ENCODE measurements at regions not wholly inside any gene's neighbourhood (a gene's known extent, or its start where the extent isn't known, plus 50 kb on each side); places are given as distances from the start of the nearest gene placed in this dataset.

DNA sequence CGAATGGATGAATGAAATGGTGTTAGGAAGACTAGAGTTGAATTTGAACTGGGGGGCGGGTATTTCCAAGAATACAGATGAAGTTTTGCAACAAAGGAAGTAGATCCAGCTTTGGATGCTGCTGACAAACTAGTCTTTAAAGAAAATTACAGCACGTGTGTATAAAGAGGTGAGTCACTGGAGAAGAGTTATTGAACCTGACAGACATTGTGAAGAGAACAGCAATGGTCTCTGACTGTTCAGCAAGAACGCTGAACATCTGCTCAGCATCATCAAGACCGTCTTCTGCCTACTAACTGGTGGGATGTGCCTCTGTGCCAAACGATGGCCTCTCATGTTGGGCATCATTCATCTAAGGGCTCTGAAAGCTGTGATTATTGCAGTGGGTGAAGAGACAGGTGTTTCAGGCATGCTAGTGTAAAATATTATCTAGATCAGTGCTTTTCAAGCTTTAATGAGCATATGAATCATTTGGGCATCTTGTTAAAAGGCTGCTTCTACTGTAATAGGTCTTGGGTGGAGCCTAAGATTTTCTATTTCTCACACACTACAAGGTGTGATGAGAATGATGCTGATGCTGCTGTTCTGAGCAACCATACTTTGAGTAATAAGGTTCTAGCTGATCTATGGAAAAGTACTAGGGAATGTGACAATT is 291.3 kb downstream of the PTEN start:
- H3K4me1 ChIP-seq = peaks cover 21% of the 10 kb centered on the region
- H3K9me3 ChIP-seq = no peaks in the 10 kb centered on the region
- H3K27me3 ChIP-seq = no peaks in the 10 kb centered on the region
- TF ChIP-seq, protein P1, sequence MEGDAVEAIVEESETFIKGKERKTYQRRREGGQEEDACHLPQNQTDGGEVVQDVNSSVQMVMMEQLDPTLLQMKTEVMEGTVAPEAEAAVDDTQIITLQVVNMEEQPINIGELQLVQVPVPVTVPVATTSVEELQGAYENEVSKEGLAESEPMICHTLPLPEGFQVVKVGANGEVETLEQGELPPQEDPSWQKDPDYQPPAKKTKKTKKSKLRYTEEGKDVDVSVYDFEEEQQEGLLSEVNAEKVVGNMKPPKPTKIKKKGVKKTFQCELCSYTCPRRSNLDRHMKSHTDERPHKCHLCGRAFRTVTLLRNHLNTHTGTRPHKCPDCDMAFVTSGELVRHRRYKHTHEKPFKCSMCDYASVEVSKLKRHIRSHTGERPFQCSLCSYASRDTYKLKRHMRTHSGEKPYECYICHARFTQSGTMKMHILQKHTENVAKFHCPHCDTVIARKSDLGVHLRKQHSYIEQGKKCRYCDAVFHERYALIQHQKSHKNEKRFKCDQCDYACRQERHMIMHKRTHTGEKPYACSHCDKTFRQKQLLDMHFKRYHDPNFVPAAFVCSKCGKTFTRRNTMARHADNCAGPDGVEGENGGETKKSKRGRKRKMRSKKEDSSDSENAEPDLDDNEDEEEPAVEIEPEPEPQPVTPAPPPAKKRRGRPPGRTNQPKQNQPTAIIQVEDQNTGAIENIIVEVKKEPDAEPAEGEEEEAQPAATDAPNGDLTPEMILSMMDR (IDR thresholded peaks at IDR 0.05; ENCODE audit: low read depth, low read length) = no peak
- no peak overlapping the region for H3K4me3 ChIP-seq (ENCODE audit: low read depth, low read length)
- DNase-seq = no peak
- no peaks in the 10 kb centered on the region for H3K36me3 ChIP-seq

DNA sequence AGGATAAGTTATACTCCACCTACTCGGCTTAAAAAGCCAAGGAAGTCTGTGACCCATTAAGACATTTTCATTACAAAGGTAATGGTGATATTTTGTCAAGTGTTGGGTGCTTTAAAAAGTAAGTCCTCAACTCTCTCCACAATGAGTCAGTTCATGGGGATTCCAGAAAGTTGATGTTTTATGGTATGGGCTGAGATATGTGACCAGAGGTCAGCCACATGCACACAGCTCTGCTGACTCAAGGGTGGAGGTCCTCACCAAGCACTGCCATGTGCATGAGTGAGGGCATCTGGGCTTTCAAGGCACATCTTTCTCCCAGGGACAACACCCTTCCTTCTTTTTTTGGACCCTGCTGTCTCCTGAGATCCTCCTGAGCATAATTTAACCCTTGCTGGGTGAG is 292.9 kb downstream of the PTEN start:
- Histone ChIP-seq H3K9me3 (no peaks in the 10 kb centered on the region), H3K36me3 (no peaks in the 10 kb centered on the region), H3K27me3 (no peaks in the 10 kb centered on the region), H3K4me3 (ENCODE audit: low read depth, low read length) (no peak overlapping the region), H3K4me1 (peaks cover 23% of the 10 kb centered on the region)
- no peak for DNase-seq
- TF ChIP-seq, protein P1 (IDR thresholded peaks at IDR 0.05; ENCODE audit: low read depth, low read length) = no peak

DNA sequence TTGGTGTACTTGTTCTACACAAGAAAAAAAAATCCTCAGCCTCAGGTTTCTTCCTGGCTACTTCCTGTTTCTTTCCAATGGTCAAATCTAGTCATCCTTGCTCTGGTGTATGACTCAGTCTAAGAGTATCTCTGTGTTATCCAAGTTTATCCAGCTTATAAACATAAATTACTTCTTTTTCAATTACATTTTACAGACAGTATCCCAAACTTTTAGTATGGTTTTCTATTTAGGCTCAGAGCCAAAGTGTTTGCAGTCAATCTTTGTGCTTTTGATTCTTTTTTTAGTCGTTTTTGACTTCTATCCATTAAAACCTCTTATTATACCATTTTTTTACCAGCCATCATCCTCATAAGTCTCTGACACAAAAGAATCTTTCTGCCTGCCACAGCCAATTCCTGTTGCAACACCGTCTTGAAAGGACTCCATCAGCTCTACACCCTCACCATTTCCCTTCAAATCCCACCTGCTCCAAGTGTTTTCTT is 294.6 kb downstream of the PTEN start:
- Histone ChIP-seq H3K4me3 (ENCODE audit: low read depth, low read length) (no peak overlapping the region), H3K36me3 (no peaks in the 10 kb centered on the region), H3K4me1 (peaks cover 16% of the 10 kb centered on the region), H3K27me3 (no peaks in the 10 kb centered on the region), H3K9me3 (no peaks in the 10 kb centered on the region)
- DNase-seq = no peak
- TF ChIP-seq, protein P1 (IDR thresholded peaks at IDR 0.05; ENCODE audit: low read depth, low read length) = no peak

DNA sequence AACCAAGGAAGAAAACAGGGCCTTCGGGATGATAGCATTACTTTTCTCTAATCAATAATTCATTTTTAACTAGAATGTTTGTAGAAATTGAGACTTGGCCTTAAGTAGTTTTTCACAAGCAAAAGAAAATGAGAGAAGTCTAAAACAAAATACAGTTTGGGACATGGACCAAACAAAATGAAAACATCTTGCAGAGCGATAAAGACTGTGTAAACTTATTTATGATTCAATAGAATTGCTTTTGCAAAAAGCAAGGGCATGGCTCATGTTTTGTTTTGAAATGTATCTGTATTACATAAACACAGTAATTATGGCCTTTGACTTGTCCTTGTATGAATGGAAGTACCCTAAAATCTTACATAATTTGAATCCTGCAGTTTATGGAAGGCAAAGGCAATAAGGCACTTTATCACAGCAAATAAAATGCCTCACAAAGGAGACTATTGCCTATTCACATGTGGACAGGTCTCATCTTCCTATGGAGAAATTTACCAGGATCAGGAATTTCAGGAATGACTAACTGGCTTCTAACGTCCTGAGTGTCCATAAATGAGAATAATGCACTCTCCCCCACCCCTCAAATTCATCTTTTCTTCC is 295.2 kb downstream of the PTEN start:
- Histone ChIP-seq H3K36me3 (no peaks in the 10 kb centered on the region), H3K27me3 (no peaks in the 10 kb centered on the region), H3K9me3 (no peaks in the 10 kb centered on the region), H3K4me1 (peaks cover 12% of the 10 kb centered on the region), H3K4me3 (ENCODE audit: low read depth, low read length) (no peak overlapping the region)
- TF ChIP-seq, protein P1 (IDR thresholded peaks at IDR 0.05; ENCODE audit: low read depth, low read length) = no peak
- no peak for DNase-seq

DNA sequence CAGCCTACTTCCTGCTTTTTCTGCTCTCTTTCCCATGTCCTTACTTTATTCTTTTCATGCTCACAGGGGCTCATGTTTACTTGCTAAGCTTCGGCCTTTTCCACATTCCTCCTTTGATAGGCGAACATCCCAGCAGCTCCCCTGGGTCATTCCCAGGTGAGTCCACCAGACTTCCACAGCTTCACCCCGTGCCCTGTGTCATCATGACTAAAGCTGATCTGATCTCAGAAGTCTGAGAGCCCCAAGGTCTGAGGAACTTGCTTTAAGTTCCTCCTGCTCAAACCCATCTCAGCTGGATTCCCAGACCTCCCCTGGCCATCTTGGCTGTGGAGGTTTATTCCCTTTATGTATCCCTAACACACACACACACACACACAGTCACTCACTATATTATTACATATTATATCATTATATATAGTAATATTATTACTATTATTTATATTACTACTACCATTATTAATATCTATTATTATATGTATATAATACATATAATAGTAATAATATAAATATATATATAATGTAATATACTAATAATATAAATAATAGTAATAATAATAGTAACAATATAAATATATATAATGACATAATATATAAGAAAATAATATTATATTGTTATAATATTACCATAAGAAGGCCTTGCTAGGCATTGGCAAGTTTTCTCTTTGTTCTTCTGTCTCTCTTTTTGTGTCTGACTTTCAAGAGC is 295.9 kb downstream of the PTEN start:
- Histone ChIP-seq H3K27me3 (no peaks in the 10 kb centered on the region), H3K36me3 (no peaks in the 10 kb centered on the region), H3K9me3 (no peaks in the 10 kb centered on the region), H3K4me1 (peaks cover 12% of the 10 kb centered on the region), H3K4me3 (ENCODE audit: low read depth, low read length) (no peak overlapping the region)
- DNase-seq = no peak
- TF ChIP-seq, protein P1 (IDR thresholded peaks at IDR 0.05; ENCODE audit: low read depth, low read length) = no peak

DNA sequence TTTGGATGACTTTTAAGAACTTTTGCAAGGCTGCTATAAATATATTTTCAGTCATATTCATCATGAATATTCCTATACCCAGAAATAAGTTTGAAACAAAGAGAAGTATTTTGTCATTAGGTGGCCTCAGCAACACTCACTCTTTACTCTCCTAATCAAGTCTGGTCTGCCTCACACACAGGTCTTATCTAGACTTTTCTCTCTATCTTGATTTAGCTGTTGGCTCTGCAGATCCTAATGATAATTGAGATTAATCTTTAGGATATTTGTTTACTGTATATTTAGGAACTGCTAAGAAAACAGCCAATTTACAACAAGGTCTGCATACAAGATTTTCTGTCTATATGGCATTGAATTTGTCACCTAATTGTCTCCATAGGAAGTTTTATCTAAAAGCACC is 297.6 kb downstream of the PTEN start:
- TF ChIP-seq, protein P1 (IDR thresholded peaks at IDR 0.05; ENCODE audit: low read depth, low read length) = no peak
- Histone ChIP-seq H3K4me3 (ENCODE audit: low read depth, low read length) (no peak overlapping the region), H3K9me3 (no peaks in the 10 kb centered on the region), H3K4me1 (peaks cover 12% of the 10 kb centered on the region), H3K36me3 (no peaks in the 10 kb centered on the region), H3K27me3 (no peaks in the 10 kb centered on the region)
- DNase-seq = no peak
